SIG-M5 (cell line): ENCODE measurements at regions not wholly inside any gene's neighbourhood (a gene's known extent, or its start where the extent isn't known, plus 50 kb on each side); places are given as distances from the start of the nearest gene placed in this dataset.

Experiments
- DNase-seq: peaks from one replicate; lab custom pipeline; 2025; lab: John Stamatoyannopoulos, UW

GRCh38 chr5:111869681-111870080, 112.7 kb upstream of the NREP start:
- DNase-seq, result no peak

- no peak for DNase-seq
Observed at GRCh38 chr5:111865356-111865755, 108.4 kb upstream of the NREP start.

GRCh38 chr5:111863801-111864200, 106.8 kb upstream of the NREP start:
- DNase-seq, result no peak

- no peak for DNase-seq
Observed at GRCh38 chr5:111859533-111860270, 102.7 kb upstream of the NREP start.

GRCh38 chr5:111859031-111859430, 102.0 kb upstream of the NREP start:
- DNase-seq, result no peak

GRCh38 chr5:111857623-111858022, 100.6 kb upstream of the NREP start:
- DNase-seq, result no peak

GRCh38 chr5:111856876-111857466, 100.0 kb upstream of the NREP start:
- DNase-seq, result no peak

- no peak for DNase-seq
Observed at GRCh38 chr5:111855356-111855755, 98.4 kb upstream of the NREP start.

- no peak for DNase-seq
Observed at GRCh38 chr5:111854186-111854585, 97.2 kb upstream of the NREP start.

GRCh38 chr5:111853748-111854147, 96.8 kb upstream of the NREP start:
- DNase-seq, result no peak

- no peak for DNase-seq
Observed at GRCh38 chr5:111851631-111852548, 94.9 kb upstream of the NREP start.

GRCh38 chr5:111848476-111848875, 91.5 kb upstream of the NREP start:
- DNase-seq, result no peak

GRCh38 chr5:111847052-111847925, 90.3 kb upstream of the NREP start:
- DNase-seq, result no peak

- DNase-seq, result no peak
Observed at GRCh38 chr5:111840036-111840674, 83.2 kb upstream of the NREP start.

GRCh38 chr5:111839438-111839837, 82.4 kb upstream of the NREP start:
- DNase-seq, result no peak

GRCh38 chr5:111836426-111836825, 79.4 kb upstream of the NREP start:
- DNase-seq, result no peak

- DNase-seq, result no peak
Observed at GRCh38 chr5:111834926-111835599, 78.1 kb upstream of the NREP start.

GRCh38 chr5:111830333-111830732, 73.3 kb upstream of the NREP start:
- DNase-seq, result no peak

GRCh38 chr5:111829701-111830100, 72.7 kb upstream of the NREP start:
- DNase-seq, result no peak

GRCh38 chr5:111826064-111826463, 69.1 kb upstream of the NREP start:
- DNase-seq, result no peak

GRCh38 chr5:111820072-111820471, 63.1 kb upstream of the NREP start:
- DNase-seq, result no peak
